H1 (cell line): ENCODE measurements at regions not wholly inside any gene's neighbourhood (a gene's known extent, or its start where the extent isn't known, plus 50 kb on each side); places are given as distances from the start of the nearest gene placed in this dataset.

Experiments
- CTCF ChIA-PET: fragments of 300-600 bp; sonication (Branson Sonifier 250); formaldehyde crosslinking; loops from one replicate; lab custom pipeline; 2021; ENCODE audit not compliant: partially characterized antibody; lab: Charles Lee
- POLR2A ChIA-PET: fragments of 300-600 bp; sonication (Branson Sonifier 250); formaldehyde crosslinking; loops from one replicate; lab custom pipeline; 2021; ENCODE audit warnings: inconsistent platforms; ENCODE audit not compliant: partially characterized antibody; lab: Charles Lee
- DNase-seq, 2 experiments: peaks; one replicate each; pipeline versions ENCODE4 v3.0.0 to v3.0.0-alpha.2; 2010 to 2022; ENCODE audit warnings: low spot score in 2 of 2, low read depth in 1 of 2, mixed read lengths in 1 of 2
- FAIRE-seq: peaks from 2 replicates; lab custom pipeline; 2011; peaks lifted over from hg19 to GRCh38; lab: Jason Lieb, UNC
- H2AFZ ChIP-seq: 2 replicates; pipeline ENCODE4 v1.8.1; 2012; ENCODE audit warnings: low read length, inconsistent platforms
- H2AK5ac ChIP-seq: 2 replicates; pipeline ENCODE4 v1.6.1; 2013; ENCODE audit warnings: low read depth, low read length
- H2BK120ac ChIP-seq: replicated peaks from 2 replicates; pipeline ENCODE3; 2013; ENCODE audit warnings: low read depth, low read length, inconsistent platforms
- H2BK12ac ChIP-seq: 2 replicates; pipeline ENCODE4 v1.6.1; 2013; ENCODE audit warnings: low read depth, low read length
- H2BK15ac ChIP-seq: 2 replicates; pipeline ENCODE4 v1.6.1; 2013; ENCODE audit warnings: low read length
- H2BK20ac ChIP-seq: 2 replicates; pipeline ENCODE4 v1.6.1; 2013; ENCODE audit warnings: low read length
- H2BK5ac ChIP-seq: 2 replicates; pipeline ENCODE4 v1.6.1; 2013; ENCODE audit warnings: low read depth, low read length
- H3K14ac ChIP-seq: 2 replicates; pipeline ENCODE4 v1.6.1; 2013; ENCODE audit warnings: inconsistent platforms; ENCODE audit not compliant: insufficient read length
- H3K18ac ChIP-seq: 2 replicates; pipeline ENCODE4 v1.6.1; 2013; ENCODE audit warnings: low read length; ENCODE audit errors: extremely low read depth
- H3K23ac ChIP-seq: 2 replicates; pipeline ENCODE4 v1.6.1; 2013; ENCODE audit warnings: inconsistent platforms; ENCODE audit not compliant: insufficient read length
- H3K23me2 ChIP-seq: 2 replicates; pipeline ENCODE4 v1.6.1; 2013; ENCODE audit warnings: low read depth, low read length
- H3K27ac ChIP-seq: 2 replicates; pipeline ENCODE4 v1.6.1; 2011; ENCODE audit warnings: low read depth, low read length, inconsistent platforms
- H3K27me3 ChIP-seq, 4 experiments: replicated peaks in 1 of 4; 1 replicate in 1 of 4; 2 replicates in 3 of 4; pipeline versions ENCODE4 v1.6.1 to v1.8.1; 2011 to 2013; ENCODE audit warnings: low read length in 3 of 4, mild to moderate bottlenecking in 3 of 4, inconsistent platforms in 2 of 4, mixed read lengths in 2 of 4, moderate library complexity in 1 of 4; ENCODE audit not compliant: control insufficient read depth in 3 of 4, insufficient read depth in 3 of 4; ENCODE audit errors: extremely low read depth in 1 of 4
- H3K36me3 ChIP-seq, 4 experiments: 2 replicates each; pipeline versions ENCODE4 v1.6.1 to v1.8.1; 2011 to 2013; ENCODE audit warnings: mild to moderate bottlenecking in 4 of 4, low read length in 3 of 4, moderate library complexity in 2 of 4, control low read depth in 1 of 4, inconsistent platforms in 1 of 4; ENCODE audit not compliant: insufficient read depth in 4 of 4, control insufficient read depth in 2 of 4
- H3K4ac ChIP-seq: replicated peaks from 2 replicates; pipeline ENCODE3; 2013; ENCODE audit warnings: low read length, low read depth, mixed read lengths, inconsistent platforms; ENCODE audit not compliant: insufficient read length
- H3K4me1 ChIP-seq, 4 experiments: replicated peaks in 1 of 4; 1 replicate in 1 of 4; 2 replicates in 3 of 4; pipeline versions ENCODE4 v1.6.1 to v1.8.1; 2011 to 2013; ENCODE audit warnings: low read length in 3 of 4, inconsistent platforms in 2 of 4, mixed read lengths in 1 of 4; ENCODE audit not compliant: insufficient read depth in 4 of 4, control insufficient read depth in 3 of 4
- H3K4me2 ChIP-seq, 2 experiments: 2 replicates each; pipeline versions ENCODE4 v1.6.1 to v1.8.1; 2011 to 2013; ENCODE audit warnings: low read depth in 2 of 2, low read length in 2 of 2, control low read depth in 1 of 2, inconsistent platforms in 1 of 2, mild to moderate bottlenecking in 1 of 2; ENCODE audit not compliant: insufficient read depth in 1 of 2
- H3K4me3 ChIP-seq, 4 experiments: fragments of 200-600, 300-600 bp in 1 of 4; sonication (generic), shearing (Covaris generic), sonication (Bioruptor Twin) in 1 of 4; 2 replicates each; pipeline versions ENCODE4 v1.5.1 to v1.8.1; 2011 to 2016; ENCODE audit warnings: low read length in 4 of 4, low read depth in 3 of 4, control low read depth in 2 of 4, inconsistent platforms in 2 of 4, mild to moderate bottlenecking in 2 of 4, mixed read lengths in 1 of 4, moderate library complexity in 1 of 4; ENCODE audit not compliant: insufficient read depth in 2 of 4; ENCODE audit errors: extremely low read depth in 1 of 4
- H3K56ac ChIP-seq: replicated peaks from 2 replicates; pipeline ENCODE3; 2013; ENCODE audit warnings: low read depth, mild to moderate bottlenecking, mixed read lengths, low read length, inconsistent platforms; ENCODE audit not compliant: insufficient read length
- H3K79me1 ChIP-seq: 2 replicates; pipeline ENCODE4 v1.6.1; 2013; ENCODE audit warnings: low read depth, low read length, control low read depth
- H3K79me2 ChIP-seq, 2 experiments: 2 replicates each; pipeline versions ENCODE4 v1.6.1 to v1.8.1; 2012 to 2013; ENCODE audit warnings: low read length in 2 of 2, mild to moderate bottlenecking in 2 of 2, inconsistent platforms in 1 of 2; ENCODE audit not compliant: insufficient read depth in 2 of 2, control insufficient read depth in 1 of 2
- H3K9ac ChIP-seq, 4 experiments: replicated peaks in 1 of 4; 1 replicate in 1 of 4; 2 replicates in 3 of 4; pipeline versions ENCODE4 v1.6.1 to v1.8.1; 2011 to 2013; ENCODE audit warnings: low read depth in 3 of 4, low read length in 3 of 4, control low read depth in 2 of 4, mild to moderate bottlenecking in 2 of 4, moderate library complexity in 2 of 4, inconsistent platforms in 1 of 4; ENCODE audit errors: extremely low read depth in 1 of 4
- H3K9me3 ChIP-seq, 2 experiments: 2 replicates each; pipeline versions ENCODE4 v1.6.1 to v1.8.1; 2012 to 2013; ENCODE audit warnings: mild to moderate bottlenecking in 2 of 2, moderate library complexity in 2 of 2, control low read depth in 1 of 2, inconsistent platforms in 1 of 2, low read depth in 1 of 2, low read length in 1 of 2, mixed read lengths in 1 of 2; ENCODE audit not compliant: insufficient read depth in 2 of 2
- H4K20me1 ChIP-seq, 2 experiments: replicated peaks in 1 of 2; 2 replicates each; pipeline versions ENCODE3 to v1.8.1; 2011 to 2013; ENCODE audit warnings: inconsistent platforms in 2 of 2, low read length in 2 of 2, mild to moderate bottlenecking in 1 of 2; ENCODE audit not compliant: insufficient read depth in 2 of 2, control insufficient read depth in 1 of 2
- H4K5ac ChIP-seq: 2 replicates; pipeline ENCODE4 v1.6.1; 2013; ENCODE audit warnings: low read length, low read depth, mixed read lengths, inconsistent platforms; ENCODE audit not compliant: insufficient read length
- H4K8ac ChIP-seq: 2 replicates; pipeline ENCODE4 v1.8.0; 2013; ENCODE audit warnings: mild to moderate bottlenecking, moderate library complexity, low read length, inconsistent platforms; ENCODE audit not compliant: insufficient read depth; ENCODE audit errors: extremely low read depth
- H4K91ac ChIP-seq: replicated peaks from 2 replicates; pipeline ENCODE3; 2013; ENCODE audit warnings: low read length, mixed read lengths, inconsistent platforms; ENCODE audit not compliant: insufficient read length
- USF2 ChIP-seq: IDR thresholded peaks from 2 replicates; pipeline ENCODE4 v1.6.1; 2011; ENCODE audit warnings: low read length, improper control_type of control experiment
- WGBS, 2 experiments: shearing (Covaris generic) in 1 of 2; methylation state at CpG; one replicate each; pipeline versions ENCODE4 v1.1.6 to v1.1.7; 2013 to 2015; ENCODE audit warnings: low lambda C conversion rate in 2 of 2, mixed read lengths in 2 of 2, inconsistent platforms in 1 of 2, low coverage in 1 of 2, missing lambda C conversion rate in 1 of 2; ENCODE audit not compliant: insufficient replicate concordance in 2 of 2, insufficient coverage in 1 of 2, insufficient read length in 1 of 2; ENCODE audit errors: extremely low coverage in 1 of 2, missing lambda C conversion rate in 1 of 2; 5-methylcytosine and 5-hydroxymethylcytosine counted together

- no peak overlapping the region for H3K9ac ChIP-seq
- H3K79me2 ChIP-seq = no peaks in the 10 kb centered on the region
- ChIA-PET CTCF (no interaction called here), POLR2A (no interaction called here)
- H3K9me3 ChIP-seq = peaks cover 14 to 18% of the 10 kb centered on the region in 2 experiments
- no peak overlapping the region for H3K4me3 ChIP-seq
- no peaks in the 10 kb centered on the region for H3K23me2 ChIP-seq
- no peaks in the 10 kb centered on the region for H3K4me1 ChIP-seq
- no peak overlapping the region for H3K18ac ChIP-seq
- no peak overlapping the region for H2BK15ac ChIP-seq
- 81% methylated on average over 1 of the region's 1 CpG; no CpG with 5 or more reads in 1 of the 2 experiments for WGBS, 2 experiments
- no peak overlapping the region for H4K91ac ChIP-seq
- H2AK5ac ChIP-seq = no peak overlapping the region
- no peak overlapping the region for H3K27ac ChIP-seq
- H3K4ac ChIP-seq = no peak overlapping the region
- no peak overlapping the region for H3K23ac ChIP-seq
- no peak overlapping the region for H3K14ac ChIP-seq
- H3K36me3 ChIP-seq = no peaks in the 10 kb centered on the region
- no peak overlapping the region for H2BK20ac ChIP-seq
- TF ChIP-seq USF2 = no peak
- no peak overlapping the region for H2BK120ac ChIP-seq
- no peak overlapping the region for H3K56ac ChIP-seq
- FAIRE-seq = no peak
- no peak overlapping the region for H4K5ac ChIP-seq
- no peak overlapping the region for H4K8ac ChIP-seq
- H3K79me1 ChIP-seq = no peaks in the 10 kb centered on the region
- H2BK12ac ChIP-seq = no peak overlapping the region
- H3K27me3 ChIP-seq = no peaks in the 10 kb centered on the region
- H4K20me1 ChIP-seq = no peaks in the 10 kb centered on the region
- H2AFZ ChIP-seq = no peak overlapping the region
- no peak overlapping the region for H2BK5ac ChIP-seq
- H3K4me2 ChIP-seq = no peak overlapping the region
- DNase-seq = no peak
Measured at GRCh38 chr10:42532996-42533395, 105.4 kb downstream of the ZNF33B start.
